Adrenal gland (tissue), 9 donors: ENCODE measurements at regions not wholly inside any gene's neighbourhood (a gene's known extent, or its start where the extent isn't known, plus 50 kb on each side); places are given as distances from the start of the nearest gene placed in this dataset.
A peak's percentile ranks its signal among the peaks of the same experiment; 100 is the strongest.

Experiments
- DNase-seq, 7 donors: peaks; one replicate each; pipeline ENCODE4 v3.0.0-alpha.2; 2019 to 2020
- H3K27ac ChIP-seq, 5 donors: fragments of 200-600 bp; sonication (generic) in 4 of 5; 1 replicate in 3 of 5; 2 replicates in 2 of 5; pipeline versions ENCODE4 v1.5.1 to v1.8.0; 2016 to 2020; ENCODE audit warnings: mild to moderate bottlenecking in 1 of 5
- H3K27me3 ChIP-seq: fragments of 200-600 bp; 2 replicates; pipeline ENCODE4 v1.8.0; 2021
- H3K36me3 ChIP-seq, 2 donors: fragments of 200-600 bp; replicated peaks in 1 of 2; 1 replicate in 1 of 2; 2 replicates in 1 of 2; pipeline versions ENCODE4 v1.5.1 to v1.8.0; 2018 to 2022
- H3K4me1 ChIP-seq, 2 donors: fragments of 200-600 bp; replicated peaks in 1 of 2; 1 replicate in 1 of 2; 2 replicates in 1 of 2; pipeline versions ENCODE4 v1.5.1 to v1.8.0; 2018 to 2021
- H3K4me3 ChIP-seq, 4 donors: fragments of 200-600 bp; sonication (generic) in 3 of 4; one replicate each; pipeline ENCODE4 v1.5.1; 2016 to 2018
- H3K9me3 ChIP-seq, 3 donors: fragments of 200-600 bp; sonication (generic) in 1 of 3; replicated peaks in 1 of 3; 1 replicate in 2 of 3; 2 replicates in 1 of 3; pipeline versions ENCODE4 v1.5.1 to v1.8.0; 2016 to 2021
- CTCF ChIP-seq, 6 experiments: fragments of 450-650 bp in 4 of 6; fragments of 200-600 bp in 2 of 6; sonication (generic) in 1 of 6; IDR thresholded peaks; 1 replicate in 5 of 6; 2 replicates in 1 of 6; pipeline versions ENCODE4 v1.5.1 to v1.8.0; 2016 to 2021; ENCODE audit warnings: antibody characterized with exemption in 6 of 6, mild to moderate bottlenecking in 2 of 6, moderate library complexity in 1 of 6
- POLR2A ChIP-seq, 2 donors: fragments of 450-650 bp; IDR thresholded peaks; one replicate each; pipeline ENCODE4 v1.6.1; 2017; ENCODE audit warnings: antibody characterized with exemption in 2 of 2, mild to moderate bottlenecking in 2 of 2, moderate library complexity in 1 of 2
- WGBS, 4 donors: extraction: QIAGEN DNeasy Blood & Tissue Kit in 2 of 4; methylation state at CpG; one replicate each; pipeline versions ENCODE4 v1.1.5 to v1.1.7; 2013 to 2017; 5-methylcytosine and 5-hydroxymethylcytosine counted together
- intact Hi-C, 2 donors: fragments of 100-400 bp; cut with DNase I; formaldehyde crosslinking; loops; one replicate each; pipeline versions ENCODE4 v1.14.1 to v1.15.0; 2022 to 2023
- donor health status: healthy with polysubstance abuse.
- donor health status: Bipolar disorder and iron deficiency.
- donor health status: DM: yes; HTN: yes; CAD: no.
- donor health status: DM: no; HTN: no; CAD: no.
- donor health status: DM: no; HTN: no; CAD: no.

- H3K36me3 ChIP-seq, result no peaks in the 10 kb centered on the region
- 68 to 88% (median 81%) methylated on average over 7 of the region's 7 CpGs for WGBS, 4 donors
- TF ChIP-seq CTCF (IDR thresholded peaks at IDR 0.05) (no peak), POLR2A (IDR thresholded peaks at IDR 0.05) (no peak)
- no peaks in the 10 kb centered on the region for H3K9me3 ChIP-seq
- H3K4me1 ChIP-seq, result peaks cover 0 to 8% of the 10 kb centered on the region in 2 donors
- H3K27ac ChIP-seq, result no peak overlapping the region
- peak overlapping the region in 1 of 4 donors; percentile 32 for H3K4me3 ChIP-seq
- intact Hi-C loops, result no loop called here
- no peak for DNase-seq
- H3K27me3 ChIP-seq, result no peaks in the 10 kb centered on the region
Observed at GRCh38 chr3:16790432-16791400, 94.0 kb upstream of the PLCL2 start.

- Histone ChIP-seq H3K9me3 (no peaks in the 10 kb centered on the region), H3K27ac (no peak overlapping the region), H3K4me3 (no peak overlapping the region), H3K36me3 (no peaks in the 10 kb centered on the region), H3K27me3 (no peaks in the 10 kb centered on the region), H3K4me1 (peaks cover 0 to 12% of the 10 kb centered on the region in 2 donors)
- 75 to 77% (median 77%) methylated on average over 5 of the region's 5 CpGs for WGBS, 4 donors
- intact Hi-C loops, result no loop called here
- no peak for DNase-seq
- TF ChIP-seq CTCF (IDR thresholded peaks at IDR 0.05), result no peak
- TF ChIP-seq POLR2A (IDR thresholded peaks at IDR 0.05), result no peak
Observed at GRCh38 chr3:16793321-16793720, 91.4 kb upstream of the PLCL2 start.

GRCh38 chr3:16794257-16794656 is 90.5 kb upstream of the PLCL2 start:
- no peak overlapping the region for H3K4me3 ChIP-seq
- no peak for TF ChIP-seq CTCF (IDR thresholded peaks at IDR 0.05)
- no peak for TF ChIP-seq POLR2A (IDR thresholded peaks at IDR 0.05)
- H3K4me1 ChIP-seq, result peaks cover 0 to 12% of the 10 kb centered on the region in 2 donors
- H3K27ac ChIP-seq, result no peak overlapping the region
- intact Hi-C loops, result no loop called here
- no peak for DNase-seq
- no peaks in the 10 kb centered on the region for H3K9me3 ChIP-seq
- no peaks in the 10 kb centered on the region for H3K36me3 ChIP-seq
- no peaks in the 10 kb centered on the region for H3K27me3 ChIP-seq

- TF ChIP-seq POLR2A (IDR thresholded peaks at IDR 0.05), result no peak
- TF ChIP-seq CTCF (IDR thresholded peaks at IDR 0.05), result no peak
- intact Hi-C loops, result no loop called here
- no peaks in the 10 kb centered on the region for H3K27me3 ChIP-seq
- WGBS, 4 donors, result 63 to 76% (median 67%) methylated on average over 2 of the region's 2 CpGs
- no peak for DNase-seq
- no peak overlapping the region for H3K27ac ChIP-seq
- no peaks in the 10 kb centered on the region for H3K9me3 ChIP-seq
- peaks cover 0 to 7% of the 10 kb centered on the region in 2 donors for H3K4me1 ChIP-seq
- no peak overlapping the region for H3K4me3 ChIP-seq
- no peaks in the 10 kb centered on the region for H3K36me3 ChIP-seq
Observed at GRCh38 chr3:16795581-16795980, 89.2 kb upstream of the PLCL2 start.
